HuH-7.5 (cell line): ENCODE measurements at regions not wholly inside any gene's neighbourhood (a gene's known extent, or its start where the extent isn't known, plus 50 kb on each side); places are given as distances from the start of the nearest gene placed in this dataset.
"Not testable (repeated sequence)": the region's sequence is repeated elsewhere in the genome, so short reads cannot be mapped to it uniquely, and the experiment has no call there.

Source experiments
- DNase-seq: peaks from one replicate; pipeline ENCODE4 v3.0.0; 2011; ENCODE audit warnings: low spot score

DNA sequence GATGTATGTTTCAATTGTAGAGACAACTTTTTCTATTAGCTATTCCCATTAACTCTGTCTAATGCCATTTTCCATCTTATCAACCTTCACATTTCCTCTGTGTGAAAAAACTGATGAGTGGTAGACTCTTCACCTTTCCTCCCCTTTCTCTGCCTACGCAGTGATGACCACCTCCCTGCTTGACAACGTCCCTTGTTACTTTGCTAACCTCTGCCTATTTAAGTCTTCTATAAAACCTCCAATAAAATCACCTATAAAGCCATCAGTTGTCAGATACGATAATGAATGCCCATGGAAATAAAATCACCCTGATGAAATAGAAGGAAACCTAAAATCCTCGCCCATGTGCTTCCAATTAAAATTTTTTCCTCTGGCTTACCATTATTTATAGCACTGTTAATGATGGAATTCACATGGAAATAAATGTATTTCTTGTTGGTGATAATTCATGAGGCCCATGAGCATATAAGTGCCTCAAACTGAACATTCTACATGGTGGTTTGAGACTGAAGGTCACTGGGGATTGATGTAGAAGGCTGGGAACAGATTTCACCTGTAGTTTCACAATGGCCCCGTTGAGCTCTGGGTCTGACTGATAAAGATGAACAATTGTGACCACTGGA is 1454.0 kb upstream of the SEL1L start:
- no peak for DNase-seq

DNA sequence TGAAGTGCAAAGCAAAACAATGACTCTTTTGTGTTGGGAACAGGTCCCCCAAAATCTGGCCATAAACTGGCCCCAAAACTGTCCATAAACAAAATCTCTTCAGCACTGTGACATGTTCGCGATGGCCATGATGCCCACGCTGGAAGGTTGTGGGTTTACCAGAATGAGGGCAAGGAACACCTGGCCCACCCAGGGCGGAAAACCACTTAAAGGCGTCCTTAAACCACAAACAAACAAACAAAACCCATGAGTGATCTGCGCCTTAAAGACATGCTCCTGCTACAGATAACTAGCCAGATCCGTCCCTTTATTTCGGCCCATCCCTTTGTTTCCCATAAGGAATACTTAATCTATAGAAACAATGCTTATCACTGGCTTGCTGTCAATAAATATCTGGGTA is 1460.9 kb upstream of the SEL1L start:
- not testable (repeated sequence) for DNase-seq

DNA sequence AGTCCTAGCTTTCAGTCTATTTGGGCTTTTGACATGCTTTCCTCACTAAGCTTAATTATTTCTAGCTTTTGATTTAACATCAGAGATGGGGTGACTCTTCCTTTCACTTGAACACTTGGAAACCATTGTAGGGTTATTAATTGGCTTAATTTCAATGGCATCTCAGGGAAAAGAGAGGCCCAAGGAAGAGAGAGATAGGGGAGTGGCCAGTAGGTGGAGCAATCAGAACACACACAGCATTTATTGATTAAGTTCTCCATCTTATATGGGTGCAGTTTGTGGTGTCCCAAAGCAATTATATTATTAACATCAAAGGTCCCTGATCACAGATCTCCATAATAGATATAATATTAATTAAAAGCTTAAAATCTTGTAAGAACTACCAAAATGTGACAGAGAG is 1466.1 kb upstream of the SEL1L start:
- DNase-seq, result no peak

DNA sequence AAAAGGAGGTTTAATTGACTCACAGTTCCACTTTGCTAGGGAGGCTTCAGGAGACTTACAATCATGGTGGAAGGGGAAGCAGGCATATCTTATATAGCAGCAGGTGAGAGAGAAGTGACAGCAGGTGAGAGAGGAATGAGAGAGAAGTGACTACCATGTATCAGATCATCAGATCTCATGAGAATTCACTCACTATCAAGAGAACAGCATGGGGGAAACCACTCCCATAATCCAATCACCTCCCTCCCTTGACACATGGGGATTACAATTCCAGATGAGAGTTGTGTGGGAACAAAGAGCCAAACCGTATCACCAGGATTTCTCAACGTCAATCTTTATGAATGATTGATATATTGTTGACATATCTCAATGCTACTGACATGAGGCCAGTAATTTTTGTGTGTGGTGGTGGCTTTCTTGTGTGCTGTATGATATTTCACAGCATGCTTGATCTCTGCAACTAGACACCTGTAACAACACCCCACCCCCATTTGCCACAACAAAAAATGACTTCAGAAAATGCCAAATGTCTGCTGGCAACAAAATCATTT is 1470.9 kb upstream of the SEL1L start:
- no peak for DNase-seq

DNA sequence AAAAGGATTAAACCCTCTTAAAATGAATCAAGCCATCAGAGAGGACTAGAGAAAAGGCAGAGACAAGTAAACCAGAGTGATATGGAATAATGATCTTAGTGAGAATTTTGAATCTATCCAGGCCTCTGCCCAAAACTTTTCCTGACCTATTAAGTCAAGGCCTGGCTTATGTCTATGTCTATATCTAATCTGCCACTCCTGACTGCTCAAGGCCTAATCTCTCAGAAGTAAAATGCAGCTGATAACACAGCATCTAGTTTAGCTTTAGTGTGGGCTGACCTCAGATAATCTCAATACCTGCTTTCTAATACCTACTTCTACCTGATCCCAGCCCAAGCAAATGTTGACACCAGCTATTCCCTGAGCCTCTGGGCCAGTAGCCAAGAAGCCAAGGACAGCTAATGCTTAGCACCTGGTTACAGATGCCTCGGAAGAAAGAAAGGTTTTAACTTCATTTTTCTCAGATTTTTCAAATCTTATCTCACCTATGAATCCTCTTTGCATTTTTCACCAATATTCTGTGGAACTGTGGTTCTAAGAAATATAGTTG is 1472.5 kb upstream of the SEL1L start:
- no peak for DNase-seq

DNA sequence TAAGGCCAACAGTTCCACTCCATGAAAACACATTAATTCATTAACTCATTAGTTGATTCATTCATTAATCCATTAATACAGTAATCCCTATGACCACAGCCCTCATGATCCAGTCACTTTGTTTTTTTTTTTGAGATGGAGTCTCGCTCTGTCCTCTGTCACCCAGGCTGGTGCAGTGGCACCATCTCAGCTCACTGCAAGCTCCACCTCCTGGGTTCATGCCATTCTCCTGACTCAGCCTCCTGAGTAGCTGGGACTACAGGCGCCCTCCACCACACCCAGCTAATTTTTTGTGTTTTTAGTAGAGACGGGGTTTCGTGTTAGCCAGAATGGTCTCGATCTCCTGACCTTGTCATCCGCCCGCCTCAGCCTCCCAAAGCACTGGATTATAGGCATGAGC is 1473.4 kb upstream of the SEL1L start:
- not testable (repeated sequence) for DNase-seq

GRCh38 chr14:83007641-83008225 is 1474.1 kb upstream of the SEL1L start:
- no peak for DNase-seq

- DNase-seq, result no peak
Observed at GRCh38 chr14:83017296-83017695, 1483.6 kb upstream of the SEL1L start.

DNA sequence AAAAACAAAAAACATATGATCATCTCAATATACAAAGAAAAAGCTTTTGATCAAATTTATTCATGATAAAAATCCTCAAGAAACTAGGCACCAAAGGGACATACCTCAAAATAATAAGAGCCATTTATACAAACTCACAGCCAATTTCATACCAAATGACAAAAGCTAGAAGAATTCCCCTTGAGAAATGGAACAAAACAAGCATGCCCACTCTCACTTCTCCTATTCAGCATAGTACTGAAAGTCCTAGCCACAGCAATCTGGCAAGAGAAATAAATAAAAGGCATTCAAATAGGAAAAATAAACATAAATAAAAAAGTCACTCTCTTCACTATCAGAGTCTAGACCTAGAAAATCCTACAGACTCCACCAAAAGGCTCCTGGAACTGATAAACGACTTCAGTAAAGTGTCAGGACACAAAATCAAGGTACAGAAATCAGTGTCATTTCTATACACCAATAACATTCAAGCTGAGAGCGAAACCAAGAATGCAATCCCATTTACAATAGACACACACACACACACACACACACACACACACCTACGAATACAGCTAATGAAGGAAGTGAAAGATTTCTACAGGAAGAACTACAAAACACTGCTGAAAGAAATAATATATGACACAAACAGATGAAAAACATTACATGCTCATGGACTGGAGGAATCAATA is 1486.2 kb upstream of the SEL1L start:
- DNase-seq, result no peak

- no peak for DNase-seq
Observed at GRCh38 chr14:83021323-83021722, 1487.7 kb upstream of the SEL1L start.

- DNase-seq, result no peak
Observed at GRCh38 chr14:83023369-83023768, 1489.7 kb upstream of the SEL1L start.

- no peak for DNase-seq
Observed at GRCh38 chr14:83041224-83041623, 1507.6 kb upstream of the SEL1L start.

- no peak for DNase-seq
Observed at GRCh38 chr14:83042858-83043257, 1509.2 kb upstream of the SEL1L start.

- no peak for DNase-seq
Observed at GRCh38 chr14:83044001-83044400, 1510.3 kb upstream of the SEL1L start.

DNA sequence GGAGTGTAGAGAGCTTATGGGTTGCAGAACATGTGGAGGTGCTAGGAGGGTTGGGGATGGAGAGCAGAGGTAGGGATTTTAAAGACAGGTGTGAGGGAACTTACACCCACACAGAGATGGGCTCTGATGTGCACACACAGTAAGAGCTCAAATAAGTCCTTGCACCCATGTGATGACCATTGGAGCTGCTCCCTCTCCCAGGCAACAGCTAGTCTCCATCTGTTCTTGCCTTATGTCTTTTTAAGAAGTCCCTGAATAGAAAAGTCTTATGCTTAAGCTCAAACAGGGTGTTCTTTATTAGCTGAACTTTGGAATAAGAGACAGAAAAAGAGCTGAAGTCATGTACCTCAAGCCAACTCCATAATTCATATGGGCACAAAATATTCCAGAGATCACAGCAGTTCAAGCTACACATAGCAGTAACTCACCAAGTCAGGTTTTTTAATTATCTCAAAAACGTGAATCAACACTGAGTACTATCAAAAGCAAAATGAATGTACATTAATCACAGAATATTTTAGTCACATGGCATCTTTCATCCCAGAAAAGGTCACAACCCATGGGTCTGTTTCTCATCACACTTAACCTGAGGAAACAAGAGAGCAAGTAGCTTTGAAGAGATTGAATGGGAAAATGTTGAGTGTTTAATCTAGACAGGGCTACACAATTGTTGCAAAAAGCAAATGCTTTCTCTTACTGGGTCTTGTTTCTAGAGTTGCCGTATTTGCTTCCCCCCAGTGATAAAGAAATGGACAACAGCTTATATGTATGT is 1513.6 kb upstream of the SEL1L start:
- no peak for DNase-seq

DNA sequence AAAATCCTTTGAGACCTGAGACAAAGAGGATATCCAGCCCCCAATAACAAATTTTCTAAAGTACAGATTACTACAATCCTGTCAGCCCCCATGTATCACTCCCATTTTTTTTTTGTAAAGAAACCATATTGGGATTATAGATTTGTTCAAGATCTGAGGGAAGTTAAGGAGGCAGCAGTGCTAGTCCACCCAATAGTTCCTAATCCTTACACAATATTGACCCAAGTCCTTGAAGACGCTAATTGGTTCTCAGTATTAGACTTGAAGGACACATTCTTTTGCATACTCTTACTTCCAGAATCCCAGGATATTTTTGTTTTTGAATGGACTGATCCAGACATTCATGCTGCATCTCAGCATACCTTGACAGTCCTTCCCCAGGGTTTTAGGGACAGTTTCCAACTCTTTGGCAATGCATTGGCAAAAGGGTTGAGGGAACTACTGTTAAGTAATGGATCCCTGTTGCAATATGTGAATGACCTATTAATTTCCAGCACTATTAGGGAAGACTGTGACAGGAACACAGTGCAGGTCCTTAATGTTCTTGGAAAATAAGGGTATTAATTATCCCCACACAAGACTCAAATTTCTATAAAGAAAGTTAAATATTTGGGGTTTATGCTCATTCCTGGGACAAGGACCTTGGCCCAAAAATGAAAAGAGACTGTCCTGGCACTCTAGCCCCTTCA is 1519.5 kb upstream of the SEL1L start:
- DNase-seq, result no peak

GRCh38 chr14:83058068-83058467 is 1524.4 kb upstream of the SEL1L start:
- no peak for DNase-seq

DNA sequence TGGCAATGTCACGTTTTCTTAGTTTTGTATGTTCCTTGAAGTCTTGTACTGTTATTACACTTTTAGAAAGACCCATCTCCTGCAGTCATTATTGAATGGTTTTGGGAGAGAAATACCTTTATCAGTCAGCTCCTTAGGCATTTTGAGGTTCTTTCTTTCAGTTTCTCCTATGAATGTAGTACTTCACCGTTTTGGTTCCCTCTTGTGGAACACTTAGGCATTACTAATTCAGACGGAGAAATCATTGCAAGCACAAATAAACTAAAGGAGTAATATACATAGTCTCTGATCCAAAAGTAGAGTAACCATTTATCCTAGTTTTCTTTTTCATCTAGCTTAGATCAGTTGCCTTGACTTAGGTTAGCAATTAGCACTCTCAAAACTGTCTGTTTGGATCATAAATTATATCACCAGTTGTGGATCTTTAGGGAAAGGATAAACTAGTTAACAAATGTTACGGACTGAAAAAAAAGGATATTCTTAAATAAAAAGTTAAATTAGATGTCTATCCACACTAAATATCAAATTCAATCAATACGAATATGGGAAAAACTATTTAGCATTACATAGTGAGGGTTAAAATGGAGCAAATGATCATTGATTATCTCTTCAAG is 1538.3 kb upstream of the SEL1L start:
- DNase-seq, result no peak

DNA sequence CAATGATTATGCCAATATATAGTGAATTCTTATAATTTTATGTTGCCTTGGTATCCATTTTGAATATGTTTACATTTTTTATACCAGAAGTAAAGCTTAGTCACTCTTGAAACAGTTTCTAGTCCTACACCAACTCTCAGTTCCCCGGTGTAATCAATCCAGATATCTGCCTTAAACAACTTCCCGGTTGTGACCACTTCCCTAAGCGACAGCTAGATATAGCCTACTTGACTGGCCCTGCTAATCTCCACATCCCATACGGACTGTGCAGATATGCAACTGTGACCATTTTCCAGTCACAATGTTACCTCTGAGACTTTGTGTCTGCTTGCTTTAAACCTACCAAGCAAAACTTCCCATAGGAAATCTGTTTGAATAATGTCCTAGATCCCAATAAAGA is 1551.5 kb upstream of the SEL1L start:
- no peak for DNase-seq

DNA sequence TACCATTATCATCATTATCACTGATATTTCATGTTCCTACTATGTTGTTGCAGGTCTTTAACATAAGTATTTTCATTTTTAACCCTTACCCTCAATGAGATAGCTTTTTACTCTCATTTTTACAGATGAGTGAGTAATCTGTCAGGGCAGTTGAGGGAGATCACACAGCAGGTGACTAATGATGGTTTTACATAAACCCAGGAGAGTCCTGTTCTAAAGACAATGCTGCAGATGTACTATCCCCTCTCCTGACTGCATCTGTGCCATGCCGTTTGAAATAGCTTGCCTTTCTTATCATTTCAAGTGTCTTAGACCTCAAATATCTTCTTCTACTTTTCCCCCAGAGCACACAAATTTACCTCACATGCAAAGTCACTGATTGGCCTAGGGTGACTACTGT is 1552.1 kb upstream of the SEL1L start:
- DNase-seq, result no peak
